HG03354 (cell line): ENCODE measurements at regions not wholly inside any gene's neighbourhood (a gene's known extent, or its start where the extent isn't known, plus 50 kb on each side); places are given as distances from the start of the nearest gene placed in this dataset.

Source experiments
- ATAC-seq: cut with Tn5 transposase; IDR thresholded peaks from one replicate; pipeline ENCODE4 v1.9.1; 2021; ENCODE audit warnings: mild to moderate bottlenecking; ENCODE audit not compliant: unreplicated experiment, poor library complexity, severe bottlenecking

- ATAC-seq = no peak
Observed at GRCh38 chrX:43467608-43468234, 188.4 kb upstream of the MAOA start.

DNA sequence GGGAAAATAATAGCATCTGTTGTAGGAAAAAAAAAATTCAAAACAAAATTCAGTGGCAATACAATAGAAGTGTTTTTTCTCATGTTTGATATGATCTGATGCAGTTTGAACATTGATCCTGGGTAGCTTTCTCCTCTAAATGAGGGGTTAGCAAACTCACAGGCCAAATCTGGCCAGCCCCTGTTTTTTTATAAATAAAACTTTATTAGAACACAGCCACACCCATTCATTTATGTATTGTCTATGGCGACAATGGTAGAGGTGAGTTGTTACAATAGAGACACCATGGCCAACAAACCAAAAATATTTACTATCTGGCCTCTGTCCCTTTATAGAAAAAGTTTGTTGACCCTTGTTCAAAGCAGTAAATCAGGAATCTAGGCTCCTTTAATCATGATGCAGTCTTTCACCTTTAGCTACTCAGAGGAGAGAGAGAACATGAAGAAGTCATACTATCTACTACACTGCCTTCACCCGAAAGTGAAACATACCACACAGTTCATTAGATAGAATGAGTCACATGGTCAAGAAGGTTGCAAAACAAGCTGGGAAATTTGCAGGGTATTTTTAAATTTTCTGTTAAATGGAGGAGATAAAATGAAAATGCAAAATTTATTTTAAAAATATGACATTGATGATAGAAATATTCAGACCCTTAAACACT lies 186.6 kb upstream of the MAOA start:
- ATAC-seq = peak; percentile 48

GRCh38 chrX:43474321-43474720 lies 181.8 kb upstream of the MAOA start:
- no peak for ATAC-seq

GRCh38 chrX:43479070-43479469 lies 177.0 kb upstream of the MAOA start:
- no peak for ATAC-seq

DNA sequence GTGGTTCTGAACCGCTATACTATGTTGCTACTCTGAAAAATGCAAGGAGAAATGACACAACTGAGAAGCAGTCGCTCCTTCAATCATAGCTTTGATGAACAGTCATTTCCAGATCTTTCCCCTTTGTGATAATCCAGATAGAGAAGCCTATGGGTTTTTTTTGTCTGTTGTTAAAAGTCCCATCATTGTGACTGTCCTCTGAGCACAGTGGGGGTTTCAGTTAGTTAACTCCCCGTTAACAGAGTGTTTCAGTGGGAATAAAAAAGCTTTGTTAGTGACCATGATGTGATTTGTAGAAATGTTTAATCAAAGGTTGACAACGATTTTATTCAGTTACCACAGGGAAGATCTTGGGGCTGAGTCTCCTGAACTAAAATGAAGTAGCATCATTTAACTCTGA lies 176.2 kb upstream of the MAOA start:
- ATAC-seq = no peak

- no peak for ATAC-seq
Observed at GRCh38 chrX:43481576-43481975, 174.5 kb upstream of the MAOA start.

DNA sequence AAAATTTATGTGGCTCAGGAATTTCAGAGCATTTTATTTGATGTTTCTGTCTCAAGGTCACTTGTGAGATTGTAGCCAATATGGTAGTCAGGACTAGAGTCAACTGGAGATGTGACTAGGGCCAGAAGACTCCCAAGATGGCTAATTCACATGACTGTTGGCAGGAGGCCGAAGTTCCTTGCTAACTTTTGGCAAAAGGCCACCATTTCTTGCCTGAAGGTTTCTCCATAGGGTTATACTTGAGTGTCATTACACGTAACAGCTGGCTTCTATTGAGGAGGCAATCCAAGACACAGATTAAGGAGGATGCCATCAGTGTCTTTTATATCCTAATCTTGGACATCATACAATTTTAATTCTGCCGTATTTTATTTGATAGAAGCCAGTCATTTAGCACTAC lies 162.3 kb upstream of the MAOA start:
- no peak for ATAC-seq

GRCh38 chrX:43500246-43500645 lies 155.9 kb upstream of the MAOA start:
- no peak for ATAC-seq

GRCh38 chrX:43500996-43501694 lies 155.0 kb upstream of the MAOA start:
- ATAC-seq = no peak

GRCh38 chrX:43504394-43504793 lies 151.7 kb upstream of the MAOA start:
- no peak for ATAC-seq

GRCh38 chrX:43505769-43506168 lies 150.3 kb upstream of the MAOA start:
- no peak for ATAC-seq

- ATAC-seq = no peak
Observed at GRCh38 chrX:43508694-43509093, 147.4 kb upstream of the MAOA start.

GRCh38 chrX:43510209-43510608 lies 145.9 kb upstream of the MAOA start:
- no peak for ATAC-seq

DNA sequence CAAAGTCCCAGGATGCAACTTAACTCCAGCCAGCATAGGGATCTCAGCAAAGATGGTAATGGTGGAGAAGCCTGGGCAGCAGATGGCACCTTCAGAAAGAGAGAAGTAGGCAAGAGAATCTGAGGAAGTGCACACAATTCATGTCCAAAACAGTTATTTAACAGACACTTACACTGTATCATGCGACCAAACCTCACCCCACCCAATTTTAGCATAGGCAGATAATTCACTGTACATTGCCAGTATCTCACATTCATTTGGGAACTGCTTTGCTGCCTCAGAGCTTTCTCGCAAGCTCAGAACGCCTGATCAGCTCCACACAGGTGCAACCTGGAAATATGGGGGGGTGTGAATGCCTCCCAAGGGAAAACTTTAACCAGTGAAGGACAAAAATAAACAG lies 143.0 kb upstream of the MAOA start:
- ATAC-seq = no peak

DNA sequence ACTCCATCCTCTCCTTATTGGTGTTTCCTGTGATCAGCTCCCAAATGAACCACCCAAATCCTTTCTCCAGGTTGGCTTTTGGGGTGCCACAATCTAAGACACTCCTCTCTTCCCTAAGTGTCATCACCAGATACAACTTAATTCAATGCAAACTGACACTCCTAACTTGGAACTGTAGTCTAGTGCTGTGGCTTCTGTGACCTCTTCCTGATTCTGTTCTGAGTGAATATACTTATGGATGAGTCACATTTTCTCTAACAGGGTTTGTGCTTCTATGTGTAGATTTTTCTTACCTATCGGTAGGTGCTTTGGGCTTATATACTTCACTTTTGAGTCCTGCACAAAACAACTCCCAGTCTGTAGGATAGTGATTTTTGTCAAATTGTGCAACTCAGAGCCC lies 141.3 kb upstream of the MAOA start:
- ATAC-seq = no peak

- no peak for ATAC-seq
Observed at GRCh38 chrX:43522582-43522981, 133.5 kb upstream of the MAOA start.

DNA sequence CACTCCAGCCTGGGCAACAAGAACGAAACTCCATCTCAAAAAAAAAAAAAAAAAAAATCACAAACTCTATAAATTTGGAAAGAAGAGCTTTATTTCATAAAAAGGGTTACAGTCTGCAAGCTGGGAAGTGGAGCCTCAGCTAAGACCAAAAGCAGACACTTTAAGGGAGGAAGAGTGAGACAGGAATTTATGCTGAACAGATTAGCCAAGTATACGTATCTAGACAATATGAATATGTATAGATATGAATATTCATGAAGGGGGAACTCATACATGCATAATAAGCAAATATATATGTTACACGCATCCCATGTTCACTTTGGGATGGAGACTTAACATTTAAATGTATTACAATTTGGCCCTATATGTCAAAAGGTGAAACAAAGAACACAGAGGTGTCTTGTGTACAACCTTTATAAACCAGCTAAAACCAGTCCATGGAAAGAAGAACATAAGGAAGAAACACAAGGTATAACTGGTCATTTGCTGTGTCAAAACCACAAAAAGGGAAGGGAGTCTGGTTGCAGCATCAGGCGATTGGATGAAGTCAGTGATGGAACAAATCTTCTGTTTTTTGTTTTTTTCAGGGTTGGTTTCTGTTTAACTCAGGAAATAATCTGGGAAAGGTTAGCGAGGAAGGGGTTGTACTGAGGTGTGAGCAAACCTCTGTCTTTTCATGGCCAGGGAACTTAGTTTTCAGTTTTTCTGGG lies 130.0 kb upstream of the MAOA start:
- no peak for ATAC-seq

DNA sequence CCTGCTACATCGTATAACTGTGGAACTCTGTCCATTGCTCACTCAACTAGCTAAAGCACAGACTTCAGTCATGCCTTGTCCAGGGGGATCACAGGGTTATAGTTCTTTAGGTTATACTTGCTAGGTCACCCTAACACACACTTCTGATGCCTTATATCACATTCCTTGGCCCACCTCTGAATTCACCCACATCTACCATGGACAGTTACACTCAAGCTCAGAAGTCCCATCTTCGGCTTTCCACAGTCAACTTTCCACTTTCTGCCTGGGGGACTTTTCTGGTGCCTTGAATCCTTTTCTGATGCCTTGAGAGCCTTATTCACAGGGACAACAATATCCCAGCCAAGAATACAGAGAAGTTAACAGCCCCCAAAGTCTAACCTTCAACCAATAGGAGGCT lies 129.2 kb upstream of the MAOA start:
- ATAC-seq = no peak

DNA sequence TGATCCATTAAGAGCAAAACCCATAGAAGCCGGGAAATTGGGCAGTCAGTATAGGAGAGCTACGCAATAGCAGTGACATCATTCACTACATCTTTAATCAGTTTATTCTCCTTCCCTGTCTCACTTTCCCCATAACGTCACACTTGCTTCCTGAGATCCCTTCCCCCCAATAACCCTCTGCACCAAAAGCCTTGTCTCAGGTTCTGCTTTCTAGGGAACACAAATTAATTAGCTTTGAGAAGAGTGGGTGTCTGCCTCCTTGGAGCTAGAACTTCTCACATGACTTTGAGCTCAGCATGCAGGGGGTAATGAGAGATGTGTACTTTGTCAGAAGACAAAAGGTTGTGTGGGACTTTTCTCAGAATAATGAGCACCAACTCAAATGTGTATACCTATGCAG lies 128.3 kb upstream of the MAOA start:
- ATAC-seq = no peak

- no peak for ATAC-seq
Observed at GRCh38 chrX:43530837-43531236, 125.3 kb upstream of the MAOA start.

DNA sequence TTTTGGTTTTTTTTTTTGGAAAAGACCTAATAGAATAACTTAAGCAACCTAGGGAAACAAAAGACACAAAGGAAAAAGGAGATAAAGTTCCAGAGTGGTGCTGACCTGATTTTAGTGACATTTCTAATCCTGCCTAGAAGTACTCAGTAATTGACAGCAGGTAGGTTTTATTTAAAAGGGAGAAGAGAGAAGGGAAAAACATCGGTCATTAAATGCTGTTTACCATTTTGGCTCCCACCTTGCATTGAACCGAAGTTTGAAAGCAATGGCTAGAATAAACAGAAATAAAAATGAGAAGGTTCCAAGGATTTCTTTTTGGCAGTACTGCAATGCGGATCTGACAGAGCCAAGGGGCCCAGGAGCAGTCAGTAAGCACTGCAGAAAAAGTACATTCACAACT lies 115.8 kb upstream of the MAOA start:
- no peak for ATAC-seq
